Esophagus squamous epithelium (tissue), 5 donors: ENCODE measurements at regions not wholly inside any gene's neighbourhood (a gene's known extent, or its start where the extent isn't known, plus 50 kb on each side); places are given as distances from the start of the nearest gene placed in this dataset.

Experiments used
- DNase-seq: peaks from one replicate; lab custom pipeline; 2025; lab: John Stamatoyannopoulos, UW
- H3K27ac ChIP-seq, 4 donors: fragments of 200-600 bp; sonication (generic); one replicate each; pipeline ENCODE4 v1.5.1; 2016 to 2019; ENCODE audit warnings: mild to moderate bottlenecking in 1 of 4
- H3K27me3 ChIP-seq, 4 donors: fragments of 200-600 bp; sonication (generic); 1 replicate in 3 of 4; 2 replicates in 1 of 4; pipeline versions ENCODE4 v1.5.1 to v1.6.0; 2017 to 2021; ENCODE audit warnings: antibody characterized with exemption in 1 of 4
- H3K36me3 ChIP-seq, 3 donors: fragments of 200-600 bp; sonication (generic); one replicate each; pipeline ENCODE4 v1.5.1; 2016 to 2019
- H3K4me1 ChIP-seq, 3 donors: fragments of 200-600 bp; sonication (generic); one replicate each; pipeline ENCODE4 v1.5.1; 2017 to 2019
- H3K4me3 ChIP-seq, 4 donors: fragments of 200-600 bp; sonication (generic); 1 replicate in 3 of 4; 2 replicates in 1 of 4; pipeline ENCODE4 v1.5.1; 2016 to 2019; ENCODE audit warnings: mild to moderate bottlenecking in 2 of 4, moderate library complexity in 1 of 4
- H3K9me3 ChIP-seq, 3 donors: fragments of 200-600 bp; sonication (generic); one replicate each; pipeline ENCODE4 v1.5.1; 2016 to 2019
- POLR2A ChIP-seq, 4 donors: fragments of 450-650 bp; IDR thresholded peaks; one replicate each; pipeline ENCODE4 v1.6.1; 2017; ENCODE audit warnings: antibody characterized with exemption in 4 of 4, mild to moderate bottlenecking in 4 of 4, moderate library complexity in 3 of 4
- WGBS, 2 donors: methylation state at CpG; one replicate each; pipeline ENCODE4 v1.1.5; 2018; 5-methylcytosine and 5-hydroxymethylcytosine counted together
- intact Hi-C: fragments of 100-400 bp; cut with DNase I; formaldehyde crosslinking; loops from one replicate; pipeline ENCODE4 v1.15.0; 2022
- TF ChIP-seq, protein P1 (sequence below), 6 experiments: fragments of 450-650 bp in 4 of 6; fragments of 200-600 bp in 2 of 6; sonication (generic) in 2 of 6; IDR thresholded peaks; one replicate each; pipeline ENCODE4 v1.5.1; 2016 to 2019; ENCODE audit warnings: antibody characterized with exemption in 6 of 6, mild to moderate bottlenecking in 4 of 6, moderate library complexity in 4 of 6
- donor health status: DM: yes; HTN: yes; CAD: no.

DNA sequence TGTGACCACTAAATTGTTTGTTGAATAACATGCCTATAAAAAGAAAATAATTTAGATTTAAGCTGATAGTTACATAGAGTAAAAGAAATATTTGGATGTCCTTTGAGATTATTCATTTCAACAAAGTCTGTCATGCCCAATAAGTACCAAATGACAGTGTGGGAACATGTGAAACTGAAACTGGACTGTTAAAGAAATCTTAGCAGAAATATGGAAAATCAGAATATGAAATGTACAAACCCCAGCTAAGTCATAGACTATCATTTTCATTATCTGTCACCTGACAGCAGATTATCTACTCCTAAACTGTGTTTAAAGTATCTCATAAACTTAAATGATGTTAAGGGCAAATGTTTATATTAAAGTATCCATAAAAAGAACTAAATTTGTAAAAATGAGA is 437.8 kb upstream of the FAM241A start:
- H3K4me3 ChIP-seq = no peak overlapping the region
- no peaks in the 10 kb centered on the region for H3K36me3 ChIP-seq
- TF ChIP-seq POLR2A (IDR thresholded peaks at IDR 0.05) = no peak
- TF ChIP-seq, protein P1, sequence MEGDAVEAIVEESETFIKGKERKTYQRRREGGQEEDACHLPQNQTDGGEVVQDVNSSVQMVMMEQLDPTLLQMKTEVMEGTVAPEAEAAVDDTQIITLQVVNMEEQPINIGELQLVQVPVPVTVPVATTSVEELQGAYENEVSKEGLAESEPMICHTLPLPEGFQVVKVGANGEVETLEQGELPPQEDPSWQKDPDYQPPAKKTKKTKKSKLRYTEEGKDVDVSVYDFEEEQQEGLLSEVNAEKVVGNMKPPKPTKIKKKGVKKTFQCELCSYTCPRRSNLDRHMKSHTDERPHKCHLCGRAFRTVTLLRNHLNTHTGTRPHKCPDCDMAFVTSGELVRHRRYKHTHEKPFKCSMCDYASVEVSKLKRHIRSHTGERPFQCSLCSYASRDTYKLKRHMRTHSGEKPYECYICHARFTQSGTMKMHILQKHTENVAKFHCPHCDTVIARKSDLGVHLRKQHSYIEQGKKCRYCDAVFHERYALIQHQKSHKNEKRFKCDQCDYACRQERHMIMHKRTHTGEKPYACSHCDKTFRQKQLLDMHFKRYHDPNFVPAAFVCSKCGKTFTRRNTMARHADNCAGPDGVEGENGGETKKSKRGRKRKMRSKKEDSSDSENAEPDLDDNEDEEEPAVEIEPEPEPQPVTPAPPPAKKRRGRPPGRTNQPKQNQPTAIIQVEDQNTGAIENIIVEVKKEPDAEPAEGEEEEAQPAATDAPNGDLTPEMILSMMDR (IDR thresholded peaks at IDR 0.05) = no peak
- no peak for DNase-seq
- intact Hi-C loops = no loop called here
- H3K27me3 ChIP-seq = peaks cover 0 to 6% (median 0%) of the 10 kb centered on the region in 4 donors
- H3K27ac ChIP-seq = no peak overlapping the region
- H3K9me3 ChIP-seq = no peaks in the 10 kb centered on the region
- H3K4me1 ChIP-seq = no peaks in the 10 kb centered on the region

DNA sequence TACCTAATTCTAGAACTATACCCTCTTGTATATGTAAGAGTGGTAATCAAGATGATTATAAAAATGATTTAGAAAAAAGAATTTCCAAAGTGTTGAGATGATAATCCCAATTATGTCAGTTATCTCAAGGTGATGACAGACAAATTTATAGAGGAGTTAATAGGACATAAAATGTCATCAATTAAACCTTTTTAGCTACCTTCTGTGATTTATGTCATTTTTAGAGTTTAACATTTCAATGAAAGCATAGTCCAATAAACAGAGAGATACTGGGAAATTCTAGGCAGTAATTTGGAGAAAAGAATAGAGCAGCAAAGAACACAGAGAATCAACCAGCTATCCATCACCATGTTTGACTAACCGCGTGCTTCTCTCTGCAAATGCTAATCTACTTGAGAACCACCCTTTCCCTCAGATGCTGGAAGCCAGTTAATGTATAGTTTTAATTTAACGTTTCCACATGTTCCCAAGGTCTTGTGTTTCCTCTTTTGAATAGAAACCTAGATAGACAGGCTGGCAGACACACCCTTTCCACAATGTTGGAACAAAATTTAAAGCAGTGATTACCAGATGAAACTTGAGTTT is 433.1 kb upstream of the FAM241A start:
- Histone ChIP-seq H3K27me3 (peaks cover 0 to 6% (median 0%) of the 10 kb centered on the region in 4 donors), H3K4me1 (no peaks in the 10 kb centered on the region), H3K4me3 (no peak overlapping the region), H3K9me3 (no peaks in the 10 kb centered on the region), H3K36me3 (no peaks in the 10 kb centered on the region), H3K27ac (no peak overlapping the region)
- DNase-seq = no peak
- 34 to 50% methylated on average over 3 of the region's 3 CpGs for WGBS, 2 donors
- no peak for TF ChIP-seq POLR2A (IDR thresholded peaks at IDR 0.05)
- TF ChIP-seq, protein P1 (IDR thresholded peaks at IDR 0.05) = no peak
- intact Hi-C loops = no loop called here

DNA sequence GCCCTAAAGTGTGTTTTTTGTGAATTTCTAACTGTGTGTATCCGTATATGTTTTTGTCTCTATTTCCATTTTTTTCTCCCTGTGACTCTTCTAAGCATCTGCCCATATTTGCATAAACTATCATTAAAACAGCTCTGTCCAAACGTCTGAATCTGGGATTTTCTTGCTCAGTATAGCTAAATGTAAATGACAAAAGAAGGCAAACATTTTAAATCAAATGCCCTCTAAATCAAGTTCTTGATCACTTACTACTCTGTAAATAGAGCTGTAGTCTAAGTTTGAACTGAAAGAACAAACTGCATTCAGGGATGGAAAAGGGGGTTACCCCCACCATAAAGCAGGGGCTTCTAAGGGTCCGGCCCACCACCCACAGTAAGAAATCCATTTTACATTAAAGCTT is 432.0 kb upstream of the FAM241A start:
- intact Hi-C loops = no loop called here
- 66 to 73% methylated on average over 3 of the region's 3 CpGs for WGBS, 2 donors

DNA sequence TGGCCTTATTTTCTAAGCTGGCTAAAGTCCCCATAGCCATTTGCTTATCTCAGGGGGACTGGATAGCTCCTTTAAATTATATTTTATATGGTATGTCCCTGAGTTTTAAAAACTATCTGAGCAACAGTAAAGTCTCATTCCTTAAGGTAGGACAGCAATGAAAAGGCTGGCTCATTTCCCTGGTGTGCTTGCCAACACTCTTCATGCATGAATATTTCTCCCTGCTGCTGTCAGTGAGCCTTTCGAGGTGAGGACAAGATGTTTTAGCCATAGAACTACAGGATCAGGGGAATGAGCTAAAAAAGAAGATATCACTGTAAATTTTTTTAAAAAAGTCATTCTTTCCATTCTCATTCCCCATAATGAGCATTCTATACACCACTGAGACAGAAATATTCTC is 427.3 kb upstream of the FAM241A start:
- H3K27ac ChIP-seq = no peak overlapping the region
- H3K4me1 ChIP-seq = no peaks in the 10 kb centered on the region
- TF ChIP-seq, protein P1 (IDR thresholded peaks at IDR 0.05) = no peak
- no peak for TF ChIP-seq POLR2A (IDR thresholded peaks at IDR 0.05)
- H3K36me3 ChIP-seq = no peaks in the 10 kb centered on the region
- peaks cover 0 to 6% (median 0%) of the 10 kb centered on the region in 4 donors for H3K27me3 ChIP-seq
- no peak overlapping the region for H3K4me3 ChIP-seq
- DNase-seq = no peak
- intact Hi-C loops = no loop called here
- WGBS, 2 donors = 15 to 25% methylated on average over 1 of the region's 1 CpG
- no peaks in the 10 kb centered on the region for H3K9me3 ChIP-seq

More for the DNA sequence above, 432.0 kb upstream of the FAM241A start:
- no peaks in the 10 kb centered on the region for H3K36me3 ChIP-seq
- no peak for DNase-seq
- TF ChIP-seq, protein P1 (IDR thresholded peaks at IDR 0.05) = no peak
- no peak for TF ChIP-seq POLR2A (IDR thresholded peaks at IDR 0.05)
- H3K4me3 ChIP-seq = no peak overlapping the region
- H3K9me3 ChIP-seq = no peaks in the 10 kb centered on the region
- H3K27me3 ChIP-seq = peaks cover 0 to 6% (median 0%) of the 10 kb centered on the region in 4 donors
- H3K27ac ChIP-seq = no peak overlapping the region
- H3K4me1 ChIP-seq = no peaks in the 10 kb centered on the region

DNA sequence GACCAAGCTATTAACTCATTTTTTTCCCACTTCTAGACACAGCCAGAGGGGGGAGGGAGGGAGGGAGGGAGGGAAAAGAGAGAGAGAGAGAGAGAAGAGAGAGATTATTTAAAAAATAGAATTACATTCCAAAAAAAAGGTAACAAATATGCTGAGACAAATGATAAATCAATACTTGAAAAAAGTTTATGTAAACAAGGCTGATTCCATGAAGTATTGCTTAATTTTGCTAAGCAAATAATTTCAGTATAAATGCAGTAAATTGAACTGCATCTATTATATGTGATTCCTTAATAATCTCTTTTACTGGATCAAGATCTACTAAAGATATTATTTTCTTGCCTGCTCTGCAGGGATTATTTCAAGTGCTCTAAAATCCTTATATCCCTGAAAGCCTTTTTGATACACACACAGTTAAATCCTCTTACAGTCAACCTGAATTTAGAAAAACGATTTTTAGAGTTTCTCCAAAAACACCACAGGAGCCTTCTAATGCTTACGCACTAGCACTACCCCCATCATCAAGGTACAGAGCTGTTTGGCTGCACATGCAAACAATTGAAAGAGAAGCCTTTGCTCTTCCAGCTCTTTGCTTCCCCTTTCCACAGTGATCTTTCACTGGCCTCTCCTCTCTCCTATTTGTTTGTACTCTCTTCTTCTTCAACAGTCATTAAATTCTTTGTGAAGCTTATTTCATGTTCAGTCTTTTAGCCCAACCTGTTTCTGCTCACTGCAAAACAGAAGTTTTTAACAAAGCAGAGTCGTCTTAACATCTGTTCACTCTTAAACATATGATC is 426.3 kb upstream of the FAM241A start:
- no peak overlapping the region for H3K27ac ChIP-seq
- H3K4me3 ChIP-seq = no peak overlapping the region
- intact Hi-C loops = no loop called here
- no peaks in the 10 kb centered on the region for H3K36me3 ChIP-seq
- H3K27me3 ChIP-seq = peaks cover 0 to 6% (median 0%) of the 10 kb centered on the region in 4 donors
- H3K4me1 ChIP-seq = no peaks in the 10 kb centered on the region
- no peak for DNase-seq
- H3K9me3 ChIP-seq = no peaks in the 10 kb centered on the region
- WGBS, 2 donors = 55 to 63% methylated on average over 3 of the region's 3 CpGs
- TF ChIP-seq, protein P1 (IDR thresholded peaks at IDR 0.05) = no peak
- TF ChIP-seq POLR2A (IDR thresholded peaks at IDR 0.05) = no peak
